ENCODE measurements at regions not wholly inside any gene's neighbourhood (a gene's known extent, or its start where the extent isn't known, plus 50 kb on each side); places are given as distances from the start of the nearest gene placed in this dataset.

- TF ChIP-seq CTCF (IDR thresholded peaks at IDR 0.05 in 4 of 5, conservative IDR thresholded peaks at IDR 0.05 in 1 of 5) (no peak), POLR2A (IDR thresholded peaks at IDR 0.05) (no peak)
These were observed 818.8 kb downstream of the PLCL1 start for GRCh38 chr2:198622986-198623730.

All from gastrocnemius medialis (tissue), 4 donors.